A549 (cell line): ENCODE measurements at regions not wholly inside any gene's neighbourhood (a gene's known extent, or its start where the extent isn't known, plus 50 kb on each side); places are given as distances from the start of the nearest gene placed in this dataset.

Experiments
- EP300 ChIP-seq, 2 experiments: fragments of >200 bp; sonication (Bioruptor Twin); formaldehyde crosslinking; IDR thresholded peaks; 2 replicates in 1 of 2; 3 replicates in 1 of 2; pipeline ENCODE4 v1.6.1; 2016 to 2017
- ESRRA ChIP-seq: fragments of 150-350 bp; IDR thresholded peaks from 2 replicates; pipeline ENCODE4 v1.6.1; 2014; ENCODE audit warnings: mild to moderate bottlenecking, low read length, borderline replicate concordance
- HOXA7 ChIP-seq: fragments of 250-450 bp; sonication (Bioruptor Pico); IDR thresholded peaks from 2 replicates; pipeline ENCODE4 v1.5.0; 2020; ENCODE audit warnings: mild to moderate bottlenecking, moderate library complexity
- HOXB13 ChIP-seq: fragments of 250-450 bp; sonication (Bioruptor Pico); IDR thresholded peaks from 2 replicates; pipeline ENCODE4 v1.5.0; 2020; ENCODE audit warnings: low read depth, mild to moderate bottlenecking, moderate library complexity
- NFE2L2 ChIP-seq: fragments of 150-350 bp; conservative IDR thresholded peaks from 2 replicates; pipeline ENCODE4 v1.6.1; 2014; ENCODE audit warnings: low read length
- POLR2A ChIP-seq: IDR thresholded peaks from 2 replicates; pipeline ENCODE4 v1.6.1; 2012; ENCODE audit warnings: mild to moderate bottlenecking, low read length
- RAD21 ChIP-seq, 2 experiments: fragments of >200 bp in 1 of 2; sonication (Bioruptor Twin) in 1 of 2; formaldehyde crosslinking in 1 of 2; IDR thresholded peaks in 1 of 2; conservative IDR thresholded peaks in 1 of 2; 2 replicates in 1 of 2; 3 replicates in 1 of 2; pipeline ENCODE4 v1.6.1; 2012 to 2018; ENCODE audit warnings: inconsistent platforms in 1 of 2
- RCOR1 ChIP-seq: fragments of 150-350 bp; IDR thresholded peaks from 2 replicates; pipeline ENCODE4 v1.6.1; 2014; ENCODE audit warnings: antibody characterized with exemption, low read length, low read depth
- RFX5 ChIP-seq: fragments of 450-650 bp; IDR thresholded peaks from 2 replicates; pipeline ENCODE4 v1.7.1; 2014; ENCODE audit warnings: antibody characterized with exemption, mild to moderate bottlenecking, moderate library complexity
- SREBF2 ChIP-seq: fragments of 450-650 bp; IDR thresholded peaks from 2 replicates; pipeline ENCODE4 v1.6.1; 2014; ENCODE audit warnings: mild to moderate bottlenecking, moderate library complexity
- TFCP2L1 ChIP-seq: fragments of 250-450 bp; sonication (Bioruptor Pico); IDR thresholded peaks from 2 replicates; pipeline ENCODE4 v1.5.0; 2021; ENCODE audit warnings: mild to moderate bottlenecking
- USF2 ChIP-seq: fragments of 450-650 bp; IDR thresholded peaks from 2 replicates; pipeline ENCODE4 v1.6.1; 2014; ENCODE audit warnings: antibody characterized with exemption
- TF ChIP-seq, protein P1 (sequence below): fragments of >200 bp; sonication (Bioruptor Twin); formaldehyde crosslinking; IDR thresholded peaks from 3 replicates; pipeline ENCODE4 v1.5.1; 2016

- TF ChIP-seq EP300 (IDR thresholded peaks at IDR 0.05) (no peak), POLR2A (no peak), HOXB13 (CRISPR knock-in tag) (no peak), RAD21 (conservative IDR thresholded peaks at IDR 0.05 in 1 of 2, IDR thresholded peaks at IDR 0.05 in 1 of 2) (no peak), HOXA7 (CRISPR knock-in tag) (no peak), NFE2L2 (no peak), USF2 (no peak), TFCP2L1 (CRISPR knock-in tag) (no peak), RCOR1 (no peak), ESRRA (no peak), RFX5 (no peak), SREBF2 (no peak)
- TF ChIP-seq, protein P1, sequence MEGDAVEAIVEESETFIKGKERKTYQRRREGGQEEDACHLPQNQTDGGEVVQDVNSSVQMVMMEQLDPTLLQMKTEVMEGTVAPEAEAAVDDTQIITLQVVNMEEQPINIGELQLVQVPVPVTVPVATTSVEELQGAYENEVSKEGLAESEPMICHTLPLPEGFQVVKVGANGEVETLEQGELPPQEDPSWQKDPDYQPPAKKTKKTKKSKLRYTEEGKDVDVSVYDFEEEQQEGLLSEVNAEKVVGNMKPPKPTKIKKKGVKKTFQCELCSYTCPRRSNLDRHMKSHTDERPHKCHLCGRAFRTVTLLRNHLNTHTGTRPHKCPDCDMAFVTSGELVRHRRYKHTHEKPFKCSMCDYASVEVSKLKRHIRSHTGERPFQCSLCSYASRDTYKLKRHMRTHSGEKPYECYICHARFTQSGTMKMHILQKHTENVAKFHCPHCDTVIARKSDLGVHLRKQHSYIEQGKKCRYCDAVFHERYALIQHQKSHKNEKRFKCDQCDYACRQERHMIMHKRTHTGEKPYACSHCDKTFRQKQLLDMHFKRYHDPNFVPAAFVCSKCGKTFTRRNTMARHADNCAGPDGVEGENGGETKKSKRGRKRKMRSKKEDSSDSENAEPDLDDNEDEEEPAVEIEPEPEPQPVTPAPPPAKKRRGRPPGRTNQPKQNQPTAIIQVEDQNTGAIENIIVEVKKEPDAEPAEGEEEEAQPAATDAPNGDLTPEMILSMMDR: no peak
Observed at GRCh38 chr10:36577126-36577525, 548.3 kb upstream of the ANKRD30A start.
